ENCODE measurements at regions not wholly inside any gene's neighbourhood (a gene's known extent, or its start where the extent isn't known, plus 50 kb on each side); places are given as distances from the start of the nearest gene placed in this dataset.
A peak's percentile ranks its signal among the peaks of the same experiment; 100 is the strongest.
"Not testable (repeated sequence)": the region's sequence is repeated elsewhere in the genome, so short reads cannot be mapped to it uniquely, and the experiment has no call there.

DNA sequence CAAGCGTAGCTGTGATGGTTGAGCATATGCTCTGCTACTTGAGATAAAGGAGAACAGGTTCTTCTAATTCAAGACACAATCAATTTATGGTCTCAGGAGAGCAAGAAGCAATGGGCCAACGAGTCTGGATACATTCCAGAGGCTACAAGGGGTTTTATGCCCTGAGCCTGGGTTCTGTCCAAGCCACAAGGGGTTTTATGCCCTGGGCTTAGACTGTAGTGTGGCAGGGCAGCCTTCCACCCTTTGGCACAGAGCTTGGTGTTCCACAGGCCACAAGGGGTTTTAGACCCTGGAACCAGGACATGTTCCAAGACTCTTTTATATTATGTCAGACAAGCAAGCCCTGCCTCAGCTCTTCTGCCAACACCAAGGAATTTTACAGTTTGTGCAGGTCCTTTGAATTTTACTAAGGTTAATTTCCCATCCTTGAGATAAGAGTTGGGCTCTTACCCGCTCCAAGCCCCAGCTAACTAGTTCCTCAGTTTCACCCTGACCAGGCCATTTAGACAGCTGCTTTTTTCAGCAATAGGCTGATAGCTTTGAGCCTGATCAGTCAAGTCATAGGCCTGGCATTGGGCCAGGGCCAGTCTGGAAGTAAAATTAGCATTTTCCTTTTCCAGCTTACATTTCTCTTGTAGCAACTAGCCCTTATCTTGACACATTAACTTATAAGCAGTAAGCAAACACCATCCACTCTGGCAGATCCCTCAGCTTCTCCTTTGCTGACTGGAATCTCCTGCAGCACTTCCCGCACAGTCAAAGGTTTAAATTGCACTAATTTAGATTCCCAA lies 95.0 kb downstream of the ZNF737 start:
- Histone ChIP-seq H3K4me3 (ENCODE audit: low read depth, low read length) (no peak overlapping the region), H3K27me3 (ENCODE audit: control insufficient read depth, insufficient read depth, low read length) (no peaks in the 10 kb centered on the region), H3K36me3 (ENCODE audit: control insufficient read depth, insufficient read depth, low read length) (no peaks in the 10 kb centered on the region)
- FAIRE-seq (no peak), DNase-seq (ENCODE audit: low read depth) (no peak)
- TF ChIP-seq, protein P1, sequence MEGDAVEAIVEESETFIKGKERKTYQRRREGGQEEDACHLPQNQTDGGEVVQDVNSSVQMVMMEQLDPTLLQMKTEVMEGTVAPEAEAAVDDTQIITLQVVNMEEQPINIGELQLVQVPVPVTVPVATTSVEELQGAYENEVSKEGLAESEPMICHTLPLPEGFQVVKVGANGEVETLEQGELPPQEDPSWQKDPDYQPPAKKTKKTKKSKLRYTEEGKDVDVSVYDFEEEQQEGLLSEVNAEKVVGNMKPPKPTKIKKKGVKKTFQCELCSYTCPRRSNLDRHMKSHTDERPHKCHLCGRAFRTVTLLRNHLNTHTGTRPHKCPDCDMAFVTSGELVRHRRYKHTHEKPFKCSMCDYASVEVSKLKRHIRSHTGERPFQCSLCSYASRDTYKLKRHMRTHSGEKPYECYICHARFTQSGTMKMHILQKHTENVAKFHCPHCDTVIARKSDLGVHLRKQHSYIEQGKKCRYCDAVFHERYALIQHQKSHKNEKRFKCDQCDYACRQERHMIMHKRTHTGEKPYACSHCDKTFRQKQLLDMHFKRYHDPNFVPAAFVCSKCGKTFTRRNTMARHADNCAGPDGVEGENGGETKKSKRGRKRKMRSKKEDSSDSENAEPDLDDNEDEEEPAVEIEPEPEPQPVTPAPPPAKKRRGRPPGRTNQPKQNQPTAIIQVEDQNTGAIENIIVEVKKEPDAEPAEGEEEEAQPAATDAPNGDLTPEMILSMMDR (IDR thresholded peaks at IDR 0.05; ENCODE audit: insufficient read depth, low read length, severe bottlenecking), result no peak

DNA sequence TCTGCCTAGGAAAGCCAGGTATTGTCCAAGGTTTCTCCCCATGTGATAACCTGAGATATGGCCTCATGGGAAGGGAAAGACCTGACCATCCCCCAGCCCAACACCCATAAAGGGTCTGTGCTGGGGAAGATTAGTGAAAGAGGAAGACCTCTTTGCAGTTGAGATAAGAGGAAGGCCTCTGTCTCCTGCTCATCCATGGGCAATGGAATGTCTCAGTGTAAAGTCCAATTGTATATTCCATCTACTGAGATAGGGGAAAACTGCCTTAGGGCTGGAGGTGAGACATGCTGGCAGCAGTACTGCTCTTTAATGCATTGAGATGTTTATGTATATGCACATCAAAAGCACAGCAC lies 99.0 kb downstream of the ZNF737 start:
- not testable (repeated sequence) for H3K27me3 ChIP-seq (ENCODE audit: control insufficient read depth, insufficient read depth, low read length); H3K4me3 ChIP-seq (ENCODE audit: low read depth, low read length); FAIRE-seq; H3K36me3 ChIP-seq (ENCODE audit: control insufficient read depth, insufficient read depth, low read length); DNase-seq (ENCODE audit: low read depth)

DNA sequence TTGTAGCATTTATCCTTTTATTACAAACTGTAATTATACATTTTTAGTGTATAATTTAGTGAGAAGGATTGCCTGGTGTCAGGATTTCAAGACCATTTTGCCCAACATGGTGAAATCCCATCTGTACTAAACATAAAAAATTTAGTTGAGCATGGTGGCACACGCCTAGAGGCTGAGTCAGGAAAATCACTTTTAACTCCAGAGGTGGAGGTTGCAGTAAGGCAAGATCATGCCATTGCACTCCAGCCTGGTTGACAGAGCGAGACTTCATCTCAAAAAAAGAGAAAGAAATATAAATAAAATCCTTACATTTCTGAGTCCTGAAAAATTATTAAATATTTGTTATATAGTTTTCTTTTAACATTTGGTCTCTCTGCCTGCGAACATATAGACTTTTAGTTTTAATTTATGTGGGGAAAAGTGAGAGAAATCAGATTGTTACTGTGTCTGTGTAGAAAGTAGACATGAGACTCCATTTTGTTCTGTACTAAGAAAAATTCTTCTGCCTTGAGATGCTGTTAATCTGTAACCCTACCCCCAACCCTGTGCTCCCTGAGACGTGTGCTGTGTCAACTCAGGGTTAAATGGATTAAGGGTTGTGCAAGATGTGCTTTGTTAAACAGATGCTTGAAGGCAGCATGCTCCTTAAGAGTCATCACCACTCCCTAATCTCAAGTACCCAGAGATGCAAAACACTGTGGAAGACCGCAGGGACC lies 99.5 kb downstream of the ZNF737 start:
- FAIRE-seq; H3K27me3 ChIP-seq (ENCODE audit: control insufficient read depth, insufficient read depth, low read length); H3K36me3 ChIP-seq (ENCODE audit: control insufficient read depth, insufficient read depth, low read length); DNase-seq (ENCODE audit: low read depth); H3K4me3 ChIP-seq (ENCODE audit: low read depth, low read length): not testable (repeated sequence)

DNA sequence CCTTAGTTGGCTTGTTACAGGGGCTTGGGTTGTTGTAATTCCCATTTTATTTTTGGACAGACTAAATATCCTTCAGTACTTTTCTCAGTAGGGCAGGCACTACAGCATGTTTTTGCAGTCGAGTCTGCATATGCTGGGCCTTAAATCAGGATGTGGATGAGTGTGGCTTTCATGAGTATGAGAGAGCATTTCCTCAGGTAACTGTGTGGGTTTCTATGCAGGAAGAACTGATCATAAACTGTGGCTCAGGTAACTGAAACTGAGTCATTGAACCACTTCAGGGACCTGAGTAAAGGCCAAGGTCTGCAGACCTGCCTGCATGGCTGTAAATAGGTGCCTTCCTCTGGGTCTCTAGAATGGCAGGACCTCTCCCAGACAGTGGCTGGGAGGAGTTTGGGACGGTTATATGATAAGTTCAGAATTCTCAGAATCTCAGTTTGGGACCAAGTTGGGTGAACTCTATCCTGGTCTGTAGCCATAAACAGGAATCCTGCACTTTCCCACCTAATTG lies 112.1 kb downstream of the ZNF737 start:
- DNase-seq (ENCODE audit: low read depth) (no peak), FAIRE-seq (peak; percentile 18)
- H3K36me3 ChIP-seq (ENCODE audit: control insufficient read depth, insufficient read depth, low read length), result no peaks in the 10 kb centered on the region
- TF ChIP-seq, protein P1 (IDR thresholded peaks at IDR 0.05; ENCODE audit: insufficient read depth, low read length, severe bottlenecking), result no peak
- H3K4me3 ChIP-seq (ENCODE audit: low read depth, low read length), result no peak overlapping the region
- H3K27me3 ChIP-seq (ENCODE audit: control insufficient read depth, insufficient read depth, low read length), result no peaks in the 10 kb centered on the region

DNA sequence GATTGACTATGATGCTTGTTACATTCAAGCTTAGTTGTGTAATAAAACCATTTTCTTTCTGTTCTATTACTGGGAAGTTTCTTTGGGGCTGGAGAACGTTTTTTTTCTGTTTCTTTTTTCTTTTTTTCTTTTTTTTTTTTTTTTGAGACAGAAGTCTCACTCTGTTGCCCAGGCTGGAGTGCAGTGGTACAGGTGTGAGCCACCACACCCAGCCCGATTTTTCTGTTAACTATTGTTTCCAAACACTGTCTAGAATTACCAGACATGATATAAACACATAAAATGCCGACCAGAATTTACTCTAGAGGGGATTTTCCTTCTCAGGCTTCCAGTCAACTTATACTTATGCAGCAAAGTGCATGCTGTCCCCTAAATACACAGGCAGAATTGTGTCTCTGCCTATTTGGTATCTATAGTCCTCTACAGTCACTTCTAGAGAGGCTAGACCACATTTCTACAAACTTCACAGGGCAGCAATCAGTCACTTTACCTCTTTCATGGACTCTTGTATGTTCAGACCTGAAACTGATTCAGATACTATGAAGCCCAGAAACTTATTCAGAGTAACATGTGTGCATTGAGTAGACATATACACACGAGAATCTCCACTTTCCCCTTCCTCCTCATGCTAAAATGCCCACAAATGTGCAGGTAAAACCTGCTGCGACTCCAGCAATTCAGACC lies 121.2 kb downstream of the ZNF737 start:
- no peak for FAIRE-seq
- TF ChIP-seq, protein P1 (IDR thresholded peaks at IDR 0.05; ENCODE audit: insufficient read depth, low read length, severe bottlenecking), result no peak

DNA sequence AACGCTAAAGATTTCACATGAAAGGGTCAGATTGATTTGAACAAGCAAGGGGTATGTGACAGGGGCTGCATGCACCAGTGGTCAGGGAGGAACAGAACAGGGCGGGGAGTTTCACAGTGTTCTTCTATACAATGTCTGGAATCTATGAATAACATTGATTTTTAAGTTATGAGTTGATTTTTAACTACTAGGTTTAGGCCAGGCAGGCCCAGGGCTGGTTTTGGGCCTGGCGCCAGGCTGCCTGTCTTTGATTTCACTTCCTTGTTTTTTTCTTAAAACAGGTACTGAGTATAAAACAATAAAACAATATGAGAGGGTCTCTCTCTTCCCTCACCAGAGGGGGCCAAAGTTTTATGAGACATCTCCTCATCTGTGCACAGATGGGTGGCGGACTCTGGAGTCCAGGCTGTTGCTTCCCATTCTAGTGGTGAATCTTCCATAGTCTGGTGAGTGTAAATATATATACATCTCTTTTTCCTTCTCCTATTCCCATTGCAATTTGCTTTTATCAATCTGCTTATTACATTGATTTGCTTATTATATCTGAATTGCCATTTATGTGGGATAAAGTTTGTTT lies 133.2 kb downstream of the ZNF737 start:
- not testable (repeated sequence) for H3K27me3 ChIP-seq (ENCODE audit: control insufficient read depth, insufficient read depth, low read length); H3K36me3 ChIP-seq (ENCODE audit: control insufficient read depth, insufficient read depth, low read length); FAIRE-seq; DNase-seq (ENCODE audit: low read depth); H3K4me3 ChIP-seq (ENCODE audit: low read depth, low read length)

More for the DNA sequence above, 121.2 kb downstream of the ZNF737 start:
- H3K4me3 ChIP-seq (ENCODE audit: low read depth, low read length), result no peak overlapping the region
- no peak for DNase-seq (ENCODE audit: low read depth)
- no peaks in the 10 kb centered on the region for H3K36me3 ChIP-seq (ENCODE audit: control insufficient read depth, insufficient read depth, low read length)
- no peaks in the 10 kb centered on the region for H3K27me3 ChIP-seq (ENCODE audit: control insufficient read depth, insufficient read depth, low read length)

DNA sequence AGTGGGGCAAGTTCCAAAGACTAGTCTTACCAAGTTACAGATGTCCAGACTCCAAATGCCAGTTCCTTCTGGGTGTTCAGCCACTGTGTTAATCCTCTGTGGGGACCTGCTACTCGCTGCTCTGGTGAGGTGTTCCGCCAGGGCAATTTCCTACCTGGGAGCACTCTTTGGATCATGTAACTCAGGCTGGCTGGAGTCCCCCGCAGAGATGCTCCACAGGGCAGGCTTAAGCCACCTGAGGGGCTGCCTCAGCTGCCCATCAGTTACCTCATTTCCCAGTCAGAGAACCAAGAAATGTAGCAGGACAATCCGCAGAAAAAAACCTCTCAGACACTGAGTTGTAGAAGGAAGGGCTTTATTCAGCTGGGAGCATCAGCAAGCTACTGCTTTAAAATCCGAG lies 133.8 kb downstream of the ZNF737 start:
- FAIRE-seq (no peak), DNase-seq (ENCODE audit: low read depth) (no peak)
- no peaks in the 10 kb centered on the region for H3K27me3 ChIP-seq (ENCODE audit: control insufficient read depth, insufficient read depth, low read length)
- no peak overlapping the region for H3K4me3 ChIP-seq (ENCODE audit: low read depth, low read length)
- H3K36me3 ChIP-seq (ENCODE audit: control insufficient read depth, insufficient read depth, low read length), result no peaks in the 10 kb centered on the region
- TF ChIP-seq, protein P1 (IDR thresholded peaks at IDR 0.05; ENCODE audit: insufficient read depth, low read length, severe bottlenecking), result no peak

Data from bronchial epithelial cell (primary cell).